ENCODE measurements at regions not wholly inside any gene's neighbourhood (a gene's known extent, or its start where the extent isn't known, plus 50 kb on each side); places are given as distances from the start of the nearest gene placed in this dataset.

- no peak overlapping the region for H3K27ac Mint-ChIP-seq (ENCODE audit: unreplicated experiment)
- H3K9me3 Mint-ChIP-seq (ENCODE audit: unreplicated experiment) = peaks cover 10% of the 10 kb centered on the region
- no peak overlapping the region for H3K4me3 Mint-ChIP-seq (ENCODE audit: unreplicated experiment)
- H3K4me1 Mint-ChIP-seq (ENCODE audit: unreplicated experiment) = peaks cover 20% of the 10 kb centered on the region
- no peaks in the 10 kb centered on the region for H3K27me3 Mint-ChIP-seq (ENCODE audit: unreplicated experiment)
- peaks cover 2% of the 10 kb centered on the region for H3K36me3 Mint-ChIP-seq (ENCODE audit: unreplicated experiment)
- TF ChIP-seq, protein P1, sequence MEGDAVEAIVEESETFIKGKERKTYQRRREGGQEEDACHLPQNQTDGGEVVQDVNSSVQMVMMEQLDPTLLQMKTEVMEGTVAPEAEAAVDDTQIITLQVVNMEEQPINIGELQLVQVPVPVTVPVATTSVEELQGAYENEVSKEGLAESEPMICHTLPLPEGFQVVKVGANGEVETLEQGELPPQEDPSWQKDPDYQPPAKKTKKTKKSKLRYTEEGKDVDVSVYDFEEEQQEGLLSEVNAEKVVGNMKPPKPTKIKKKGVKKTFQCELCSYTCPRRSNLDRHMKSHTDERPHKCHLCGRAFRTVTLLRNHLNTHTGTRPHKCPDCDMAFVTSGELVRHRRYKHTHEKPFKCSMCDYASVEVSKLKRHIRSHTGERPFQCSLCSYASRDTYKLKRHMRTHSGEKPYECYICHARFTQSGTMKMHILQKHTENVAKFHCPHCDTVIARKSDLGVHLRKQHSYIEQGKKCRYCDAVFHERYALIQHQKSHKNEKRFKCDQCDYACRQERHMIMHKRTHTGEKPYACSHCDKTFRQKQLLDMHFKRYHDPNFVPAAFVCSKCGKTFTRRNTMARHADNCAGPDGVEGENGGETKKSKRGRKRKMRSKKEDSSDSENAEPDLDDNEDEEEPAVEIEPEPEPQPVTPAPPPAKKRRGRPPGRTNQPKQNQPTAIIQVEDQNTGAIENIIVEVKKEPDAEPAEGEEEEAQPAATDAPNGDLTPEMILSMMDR (IDR thresholded peaks at IDR 0.05) = no peak
- no peak for DNase-seq (ENCODE audit: extremely low spot score, unreplicated experiment)
Measured at GRCh38 chr10:30774261-30774660, 144.7 kb upstream of the LYZL2 start.

DNA sequence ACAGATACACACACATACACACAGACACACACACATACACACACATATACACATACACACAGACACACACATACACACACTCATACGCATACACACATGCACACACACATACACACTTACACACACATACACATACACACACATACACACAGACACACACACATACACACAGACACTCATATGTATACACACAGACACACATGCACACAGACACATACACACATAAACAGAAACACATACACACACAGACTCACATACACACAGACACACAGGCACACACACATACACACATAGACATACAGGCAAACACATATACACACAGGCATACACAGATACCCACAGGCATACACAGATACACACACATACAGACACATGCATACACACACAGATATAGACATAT, 143.9 kb upstream of the LYZL2 start:
- Mint-ChIP-seq H3K27me3 (ENCODE audit: unreplicated experiment) (no peaks in the 10 kb centered on the region), H3K4me3 (ENCODE audit: unreplicated experiment) (no peak overlapping the region), H3K27ac (ENCODE audit: unreplicated experiment) (no peak overlapping the region), H3K4me1 (ENCODE audit: unreplicated experiment) (peaks cover 20% of the 10 kb centered on the region), H3K36me3 (ENCODE audit: unreplicated experiment) (peaks cover 2% of the 10 kb centered on the region), H3K9me3 (ENCODE audit: unreplicated experiment) (peaks cover 11% of the 10 kb centered on the region)
- no peak for DNase-seq (ENCODE audit: extremely low spot score, unreplicated experiment)
- TF ChIP-seq, protein P1 (IDR thresholded peaks at IDR 0.05) = no peak

DNA sequence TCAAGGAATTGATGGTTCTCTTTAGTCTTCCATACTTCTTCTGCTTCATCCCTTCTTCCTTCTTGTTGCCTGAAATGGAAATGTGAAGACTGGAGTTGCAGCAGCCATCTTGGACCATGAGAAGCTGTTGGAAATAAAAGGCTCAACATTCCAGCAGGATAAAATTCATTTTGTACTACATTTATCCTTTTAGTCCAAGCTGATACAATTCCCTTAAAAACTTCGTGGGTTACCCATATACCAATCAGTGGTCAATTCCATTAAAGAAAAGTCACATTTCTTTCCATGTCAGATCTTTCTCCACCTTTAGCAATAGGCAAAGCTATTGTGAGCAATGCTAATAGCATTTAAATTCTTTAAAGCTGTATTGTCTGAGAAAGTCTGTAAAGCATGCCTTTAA, 141.3 kb upstream of the LYZL2 start:
- DNase-seq (ENCODE audit: extremely low spot score, unreplicated experiment) = no peak
- TF ChIP-seq, protein P1 (IDR thresholded peaks at IDR 0.05) = no peak
- H3K27me3 Mint-ChIP-seq (ENCODE audit: unreplicated experiment) = no peaks in the 10 kb centered on the region
- H3K9me3 Mint-ChIP-seq (ENCODE audit: unreplicated experiment) = peaks cover 17% of the 10 kb centered on the region
- no peak overlapping the region for H3K27ac Mint-ChIP-seq (ENCODE audit: unreplicated experiment)
- H3K4me1 Mint-ChIP-seq (ENCODE audit: unreplicated experiment) = peaks cover 7% of the 10 kb centered on the region
- H3K4me3 Mint-ChIP-seq (ENCODE audit: unreplicated experiment) = no peak overlapping the region
- H3K36me3 Mint-ChIP-seq (ENCODE audit: unreplicated experiment) = no peaks in the 10 kb centered on the region

- H3K4me3 Mint-ChIP-seq (ENCODE audit: unreplicated experiment) = no peak overlapping the region
- no peak overlapping the region for H3K27ac Mint-ChIP-seq (ENCODE audit: unreplicated experiment)
- H3K27me3 Mint-ChIP-seq (ENCODE audit: unreplicated experiment) = no peaks in the 10 kb centered on the region
- DNase-seq (ENCODE audit: extremely low spot score, unreplicated experiment) = no peak
- H3K9me3 Mint-ChIP-seq (ENCODE audit: unreplicated experiment) = peaks cover 17% of the 10 kb centered on the region
- H3K4me1 Mint-ChIP-seq (ENCODE audit: unreplicated experiment) = peaks cover 2% of the 10 kb centered on the region
- TF ChIP-seq, protein P1 (IDR thresholded peaks at IDR 0.05) = no peak
- no peaks in the 10 kb centered on the region for H3K36me3 Mint-ChIP-seq (ENCODE audit: unreplicated experiment)
Measured at GRCh38 chr10:30770229-30770628, 140.7 kb upstream of the LYZL2 start.

- TF ChIP-seq, protein P1 (IDR thresholded peaks at IDR 0.05) = no peak
- Mint-ChIP-seq H3K4me1 (ENCODE audit: unreplicated experiment) (no peaks in the 10 kb centered on the region), H3K4me3 (ENCODE audit: unreplicated experiment) (no peak overlapping the region), H3K27me3 (ENCODE audit: unreplicated experiment) (no peaks in the 10 kb centered on the region), H3K27ac (ENCODE audit: unreplicated experiment) (no peak overlapping the region), H3K36me3 (ENCODE audit: unreplicated experiment) (no peaks in the 10 kb centered on the region), H3K9me3 (ENCODE audit: unreplicated experiment) (peaks cover 17% of the 10 kb centered on the region)
- DNase-seq (ENCODE audit: extremely low spot score, unreplicated experiment) = no peak
Measured at GRCh38 chr10:30769361-30769760, 139.8 kb upstream of the LYZL2 start.
